ENCODE measurements at regions not wholly inside any gene's neighbourhood (a gene's known extent, or its start where the extent isn't known, plus 50 kb on each side); places are given as distances from the start of the nearest gene placed in this dataset.
"Not testable (repeated sequence)": the region's sequence is repeated elsewhere in the genome, so short reads cannot be mapped to it uniquely, and the experiment has no call there.

DNA sequence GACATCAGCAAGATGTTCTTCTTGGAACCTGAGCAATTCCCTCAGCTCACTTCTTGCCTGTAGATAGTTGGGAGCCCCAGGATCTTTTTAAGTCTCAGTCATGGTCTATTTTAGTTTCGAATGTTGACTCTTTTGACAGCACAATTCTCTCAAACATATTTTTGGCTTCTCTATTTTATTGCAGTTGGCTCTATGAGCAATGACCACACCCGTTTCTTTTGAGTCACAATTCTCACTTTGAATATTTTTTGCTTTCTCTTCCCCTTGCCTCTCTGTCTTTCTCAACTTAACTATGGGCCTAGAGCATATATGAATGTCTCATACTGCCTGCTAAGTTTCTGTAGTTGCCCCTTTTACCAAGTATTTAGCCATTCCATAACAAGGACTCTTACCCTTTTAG, 222.8 kb downstream of the PTN start:
- no peak for DNase-seq
- intact Hi-C loops (cut with DNase I) = no loop called here

GRCh38 chr7:137110535-137110934, 233.0 kb downstream of the PTN start:
- DNase-seq = no peak
- intact Hi-C loops (cut with DNase I) = no loop called here

GRCh38 chr7:137110091-137110509, 233.4 kb downstream of the PTN start:
- intact Hi-C loops (cut with DNase I) = no loop called here
- no peak for DNase-seq

DNA sequence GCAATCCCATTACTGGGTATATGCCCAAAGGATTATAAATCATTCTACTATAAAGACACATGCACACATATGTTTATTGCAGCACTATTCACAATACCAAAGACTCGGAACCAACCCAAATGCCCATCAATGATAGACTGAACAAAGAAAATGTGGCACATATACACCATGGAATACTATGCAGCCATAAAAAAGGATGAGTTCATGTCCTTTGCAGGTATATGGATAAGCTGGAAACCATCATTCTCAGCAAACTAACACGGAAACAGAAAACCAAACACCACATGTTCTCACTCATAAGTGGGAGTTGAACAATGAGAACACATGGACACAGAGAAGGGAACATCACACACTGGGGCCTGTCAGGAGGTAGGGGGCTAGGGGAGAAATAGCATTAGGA, 235.7 kb downstream of the PTN start:
- intact Hi-C loops (cut with DNase I); DNase-seq: not testable (repeated sequence)

DNA sequence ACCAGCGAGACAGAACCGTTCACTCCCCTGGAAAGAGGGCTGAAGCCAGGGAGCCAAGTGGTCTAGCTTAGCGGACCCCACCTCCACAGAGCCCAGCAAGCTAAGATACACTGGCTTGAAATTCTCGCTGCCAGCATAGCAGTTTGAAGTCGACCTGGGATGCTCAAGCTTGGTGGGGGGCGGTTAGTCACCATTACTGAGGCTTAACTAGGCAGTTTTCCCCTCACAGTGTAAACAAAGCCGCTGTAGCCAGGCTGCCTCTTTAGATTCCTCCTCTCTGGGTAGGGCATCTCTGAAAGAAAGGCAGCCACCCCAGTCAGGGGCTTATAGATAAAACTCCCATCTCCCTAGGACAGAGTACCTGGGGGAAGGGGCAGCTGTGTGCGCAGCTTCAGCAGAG, 235.1 kb downstream of the CHRM2 start:
- intact Hi-C loops (cut with DNase I) = not testable (repeated sequence)
- DNase-seq = peak in 1 of 10 donors; percentile 8

GRCh38 chr7:137097111-137097510, 228.7 kb downstream of the CHRM2 start:
- no peak for DNase-seq
- intact Hi-C loops (cut with DNase I) = no loop called here

GRCh38 chr7:137096607-137097006, 228.2 kb downstream of the CHRM2 start:
- intact Hi-C loops (cut with DNase I) = no loop called here
- DNase-seq = no peak

- intact Hi-C loops (cut with DNase I) = no loop called here
- peak in 2 of 10 donors; percentile 70 to 75 for DNase-seq
Measured at GRCh38 chr7:137093198-137093597, 224.7 kb downstream of the CHRM2 start.

- DNase-seq = no peak
- intact Hi-C loops (cut with DNase I) = no loop called here
Measured at GRCh38 chr7:137091396-137091795, 222.9 kb downstream of the CHRM2 start.

DNA sequence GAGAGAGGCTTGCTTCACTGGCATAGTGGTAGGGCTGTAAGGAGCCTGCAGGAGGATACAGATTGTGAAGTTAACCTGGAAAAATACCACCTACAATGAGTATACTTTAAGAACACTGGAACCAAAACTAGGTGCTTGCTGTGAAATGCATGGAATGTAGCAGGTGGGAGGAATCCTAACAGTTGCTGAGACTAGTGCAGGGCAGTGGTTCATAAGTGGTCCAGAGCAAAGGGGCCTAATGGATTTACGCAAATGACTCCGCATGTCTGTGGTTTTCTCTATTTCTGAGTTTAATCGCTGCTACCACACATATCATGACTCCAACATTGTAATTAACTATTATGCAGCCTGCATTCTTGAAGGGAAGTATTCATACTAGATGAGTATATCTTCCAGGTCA, 218.4 kb downstream of the CHRM2 start:
- intact Hi-C loops (cut with DNase I) = no loop called here

DNA sequence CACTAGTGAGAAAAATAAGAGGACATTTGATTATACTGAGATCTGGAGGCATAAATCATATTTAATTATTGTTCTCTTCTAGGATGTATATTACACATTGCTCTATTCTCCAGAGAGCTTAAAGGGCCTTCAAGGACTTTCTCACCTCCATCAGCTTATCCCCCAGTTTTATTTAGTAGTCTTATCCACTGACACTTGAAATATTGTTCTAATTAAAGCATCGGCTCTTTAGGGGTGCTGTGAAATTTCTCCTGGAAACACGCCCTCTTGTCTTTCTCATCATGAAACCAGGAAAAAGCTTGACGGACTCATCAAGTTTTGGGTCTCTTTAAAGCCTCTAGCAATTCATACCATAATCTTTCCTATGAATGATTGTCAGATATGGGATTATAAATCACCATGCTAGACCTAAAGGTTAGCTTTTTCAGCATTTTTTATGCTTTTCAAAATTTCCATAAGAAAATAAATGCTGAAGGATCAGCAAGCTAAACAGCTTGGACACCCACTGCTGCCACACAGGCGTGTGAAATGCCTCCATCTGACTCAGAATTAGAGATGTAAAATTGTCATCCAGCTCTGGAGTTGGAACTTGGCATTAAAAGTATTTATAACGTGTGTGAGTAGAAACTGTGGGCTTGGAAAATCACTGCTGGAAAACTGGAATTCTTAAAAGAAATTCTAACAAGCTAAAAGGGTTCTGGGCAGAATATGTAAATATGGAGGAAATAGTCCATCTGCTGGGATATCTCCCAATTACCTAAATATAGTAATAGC, 216.3 kb downstream of the CHRM2 start:
- DNase-seq = peak in 5 of 10 donors; percentile 6 to 84 (median 69)
- intact Hi-C loops (cut with DNase I) = no loop called here

More for the DNA sequence above, 218.4 kb downstream of the CHRM2 start:
- DNase-seq = no peak

DNA sequence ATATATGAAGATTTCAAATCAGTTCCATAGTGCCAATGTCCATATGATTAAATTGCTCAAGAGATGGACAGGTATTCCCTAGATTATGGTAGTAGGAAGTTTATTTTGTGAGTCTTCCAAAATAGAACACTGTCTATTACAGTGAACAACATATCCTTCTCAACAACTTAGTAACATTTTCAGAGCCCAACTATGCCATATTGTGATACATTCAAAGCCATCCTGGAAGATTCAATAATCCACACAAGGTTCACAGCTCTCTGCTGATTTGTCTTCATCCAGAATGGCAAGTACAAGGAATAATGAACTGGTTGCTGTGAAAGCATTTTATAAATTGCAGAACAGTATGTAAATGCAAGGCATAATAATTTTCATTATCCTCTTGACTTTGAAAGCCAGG, 213.9 kb downstream of the CHRM2 start:
- intact Hi-C loops (cut with DNase I) = no loop called here
- no peak for DNase-seq

DNA sequence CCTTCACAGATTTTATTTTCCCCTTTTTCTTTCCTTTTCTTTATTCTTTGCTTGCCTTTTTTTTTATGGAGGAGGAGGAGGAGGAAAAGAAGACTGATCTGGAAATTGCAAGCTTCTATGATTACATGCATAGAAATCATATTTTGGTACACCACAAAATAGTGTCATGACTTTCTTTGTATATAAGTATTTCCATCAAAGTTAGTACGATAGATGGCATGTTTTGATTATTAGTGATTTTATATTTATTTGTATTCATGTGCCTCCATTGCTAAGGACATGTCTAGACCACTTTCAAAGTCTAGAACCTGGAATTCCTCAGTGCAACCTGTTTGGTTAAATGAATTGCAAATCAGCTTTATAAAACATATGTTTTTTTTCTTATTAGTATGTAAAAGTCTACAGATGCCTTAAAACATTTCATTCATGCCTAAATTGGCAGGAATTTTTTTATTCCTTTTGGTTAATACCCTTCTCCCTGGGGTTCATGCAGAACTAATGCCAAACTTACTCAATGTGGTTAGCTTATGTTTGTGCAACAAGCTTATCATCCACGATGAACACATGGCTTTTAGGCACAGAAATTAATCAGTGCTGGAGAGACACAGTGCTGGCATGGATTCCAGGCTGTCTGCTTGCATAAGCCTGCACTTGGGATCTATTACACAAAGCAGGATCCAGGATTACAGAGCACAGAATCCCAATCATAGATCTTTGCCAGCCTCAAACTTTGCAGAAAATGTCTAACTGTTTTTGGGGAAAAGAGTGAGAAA, 213.1 kb downstream of the CHRM2 start:
- DNase-seq = peak in 4 of 10 donors; percentile 12 to 80 (median 32)
- intact Hi-C loops (cut with DNase I) = no loop called here

- peak in 5 of 10 donors; percentile 13 to 78 (median 68) for DNase-seq
- intact Hi-C loops (cut with DNase I) = no loop called here
Measured at GRCh38 chr7:137080516-137081203, 212.2 kb downstream of the CHRM2 start.

- DNase-seq = no peak
- intact Hi-C loops (cut with DNase I) = no loop called here
Measured at GRCh38 chr7:137078781-137079180, 210.3 kb downstream of the CHRM2 start.

DNA sequence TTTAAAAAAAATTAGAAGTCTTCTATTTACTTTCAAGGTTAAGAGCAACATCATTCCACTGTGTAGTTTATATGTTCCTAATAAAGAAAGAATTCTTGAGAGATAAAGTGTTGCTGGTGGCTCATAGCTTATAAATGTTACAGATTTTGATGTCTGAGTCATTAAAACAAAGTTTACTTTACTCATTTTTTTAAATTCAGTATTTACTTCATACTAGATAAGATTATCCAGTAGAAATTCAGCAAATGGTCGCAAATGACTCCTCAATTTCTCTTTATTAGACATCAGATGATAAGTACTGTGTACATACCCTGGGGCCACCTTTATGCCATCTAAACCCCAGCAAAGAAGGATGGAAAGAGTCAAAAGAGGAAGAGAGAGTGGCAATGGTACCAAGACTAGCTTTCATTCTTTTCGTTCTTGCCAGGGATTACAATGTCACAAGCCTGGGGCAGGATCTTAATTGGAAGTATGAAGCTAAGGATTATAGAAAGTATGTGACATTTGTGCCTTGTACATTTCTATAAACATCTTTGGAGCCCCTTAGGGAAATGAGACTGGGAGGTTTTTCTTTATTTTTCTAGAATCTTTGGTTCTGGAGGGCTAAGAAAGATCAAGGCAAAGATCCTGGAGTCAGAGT, 206.1 kb downstream of the CHRM2 start:
- intact Hi-C loops (cut with DNase I) = no loop called here

DNA sequence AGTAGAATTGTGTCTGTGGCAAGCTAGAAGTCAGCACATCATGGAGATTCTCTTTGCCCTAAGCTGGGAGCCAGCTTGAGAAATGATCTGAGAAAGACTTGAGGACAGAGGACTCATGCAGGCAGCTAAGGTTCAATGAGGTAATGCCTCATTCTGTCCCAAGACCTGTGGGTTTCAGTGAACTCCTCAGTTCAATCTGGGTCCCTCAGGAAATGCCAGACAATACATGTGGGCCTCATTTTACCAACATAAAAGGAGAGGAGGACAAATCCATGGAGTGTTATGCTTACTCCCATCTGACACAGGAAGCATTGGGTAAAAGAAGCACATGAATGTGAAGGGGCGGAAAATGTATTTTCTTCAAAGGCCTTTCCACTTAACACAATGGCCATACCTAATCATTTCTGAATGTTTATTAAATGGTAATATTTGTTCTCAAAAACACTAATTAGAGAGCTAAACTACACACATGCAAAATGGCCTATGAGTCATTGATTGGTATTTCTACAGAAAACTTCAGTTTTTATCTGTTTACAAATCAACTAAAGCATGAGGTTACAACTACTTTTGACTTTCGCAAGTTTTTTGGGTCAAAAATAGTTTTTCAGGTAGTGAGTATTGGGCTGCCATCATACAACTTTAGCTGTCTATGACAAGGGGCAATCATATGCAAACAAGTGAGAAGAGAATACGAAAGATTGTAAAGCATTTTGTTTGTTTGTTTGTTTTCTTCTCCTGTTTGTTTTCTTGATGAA, 205.3 kb downstream of the CHRM2 start:
- intact Hi-C loops (cut with DNase I) = no loop called here
- no peak for DNase-seq

More for the DNA sequence above, 206.1 kb downstream of the CHRM2 start:
- DNase-seq = no peak
